ENCODE measurements at regions not wholly inside any gene's neighbourhood (a gene's known extent, or its start where the extent isn't known, plus 50 kb on each side); places are given as distances from the start of the nearest gene placed in this dataset.

- TF ChIP-seq CTCF (IDR thresholded peaks at IDR 0.05) (no peak), ZFX (IDR thresholded peaks at IDR 0.05; ENCODE audit: borderline replicate concordance) (no peak)
These were observed 69.8 kb upstream of the DNAH14 start for GRCh38 chr1:224859651-224860050.
